Transverse colon (tissue), 4 donors: ENCODE measurements at regions not wholly inside any gene's neighbourhood (a gene's known extent, or its start where the extent isn't known, plus 50 kb on each side); places are given as distances from the start of the nearest gene placed in this dataset.

ENCODE experiments used
- DNase-seq: peaks from one replicate; pipeline ENCODE4 v3.0.0-alpha.2; 2019
- H3K27ac ChIP-seq, 4 donors: fragments of 200-600 bp; sonication (generic); 2 replicates each; pipeline ENCODE4 v1.5.1; 2016 to 2018; ENCODE audit warnings: inconsistent platforms in 4 of 4
- H3K27me3 ChIP-seq: fragments of 200-600 bp; sonication (generic); 2 replicates; pipeline ENCODE4 v1.5.1; 2017; ENCODE audit warnings: inconsistent platforms
- H3K36me3 ChIP-seq, 4 donors: fragments of 200-600 bp; sonication (generic); 2 replicates each; pipeline ENCODE4 v1.5.1; 2017 to 2019; ENCODE audit warnings: inconsistent platforms in 4 of 4
- H3K4me1 ChIP-seq, 4 donors: fragments of 200-600 bp; sonication (generic); 2 replicates each; pipeline ENCODE4 v1.5.1; 2017 to 2020; ENCODE audit warnings: inconsistent platforms in 4 of 4
- H3K4me3 ChIP-seq, 4 donors: fragments of 200-600 bp; sonication (generic); 1 replicate in 1 of 4; 2 replicates in 3 of 4; pipeline versions ENCODE4 v1.5.1 to v1.6.1; 2017 to 2019; ENCODE audit warnings: inconsistent platforms in 4 of 4
- H3K9me3 ChIP-seq, 2 donors: fragments of 200-600 bp; sonication (generic); 2 replicates each; pipeline ENCODE4 v1.5.1; 2017 to 2019; ENCODE audit warnings: inconsistent platforms in 2 of 2
- CTCF ChIP-seq, 5 experiments: fragments of 200-600 bp in 3 of 5; fragments of 450-650 bp in 2 of 5; sonication (generic) in 3 of 5; IDR thresholded peaks; 1 replicate in 2 of 5; 2 replicates in 3 of 5; pipeline ENCODE4 v1.5.1; 2016 to 2017; ENCODE audit warnings: antibody characterized with exemption in 5 of 5, inconsistent platforms in 3 of 5, mild to moderate bottlenecking in 2 of 5, moderate library complexity in 1 of 5
- EP300 ChIP-seq: sonication (generic); formaldehyde crosslinking; IDR thresholded peaks from one replicate; pipeline ENCODE4 v1.6.1; 2017; ENCODE audit warnings: antibody characterized with exemption, low read depth
- POLR2A ChIP-seq: fragments of 450-650 bp; IDR thresholded peaks from one replicate; pipeline ENCODE4 v1.6.1; 2016; ENCODE audit warnings: antibody characterized with exemption, mild to moderate bottlenecking, moderate library complexity
- POLR2AphosphoS5 ChIP-seq, 3 donors: sonication (generic); formaldehyde crosslinking; IDR thresholded peaks; one replicate each; pipeline ENCODE4 v1.6.1; 2016; ENCODE audit warnings: antibody characterized with exemption in 3 of 3
- WGBS, 2 donors: methylation state at CpG; one replicate each; pipeline ENCODE4 v1.1.5; 2018; ENCODE audit warnings: low coverage in 1 of 2; 5-methylcytosine and 5-hydroxymethylcytosine counted together
- in situ Hi-C, 4 donors: fragments of 200-750 bp; cut with MboI; loops; one replicate each; pipeline versions ENCODE4 v1.15.0 to v1.15.1; 2017; ENCODE audit warnings: low sequenced_read_pairs in 3 of 4, low pct_ligation_motif_present in 1 of 4, low pct_unique_long_range_greater_than_20kb in 1 of 4
- intact Hi-C: fragments of 100-400 bp; cut with DNase I; formaldehyde crosslinking; loops from one replicate; pipeline ENCODE4 v1.15.1; 2023; ENCODE audit warnings: low total_unique reads

- Histone ChIP-seq H3K36me3 (no peaks in the 10 kb centered on the region), H3K4me1 (peaks cover 0 to 24% (median 4%) of the 10 kb centered on the region in 4 donors), H3K4me3 (no peak overlapping the region), H3K27me3 (no peaks in the 10 kb centered on the region), H3K9me3 (no peaks in the 10 kb centered on the region), H3K27ac (peak overlapping the region in 2 of 4 donors; percentile 18 to 24)
- TF ChIP-seq CTCF (IDR thresholded peaks at IDR 0.05) (no peak), POLR2A (no peak), POLR2AphosphoS5 (IDR thresholded peaks at IDR 0.05) (no peak), EP300 (no peak)
- in situ Hi-C loops: no loop called here
- intact Hi-C loops: no loop called here
- WGBS, 2 donors: 11 to 18% methylated on average over 4 to 5 of the region's 5 CpGs
- no peak for DNase-seq
These were observed 60.0 kb upstream of the HMCN1 start for GRCh38 chr1:185674201-185674600.

- 60 to 77% methylated on average over 1 to 3 of the region's 3 CpGs for WGBS, 2 donors
- intact Hi-C loops: no loop called here
- in situ Hi-C loops: no loop called here
- no peak for DNase-seq
- no peak overlapping the region for H3K4me3 ChIP-seq
- H3K36me3 ChIP-seq: no peaks in the 10 kb centered on the region
- H3K9me3 ChIP-seq: no peaks in the 10 kb centered on the region
- no peak for TF ChIP-seq EP300
- no peak for TF ChIP-seq POLR2A
- TF ChIP-seq CTCF (IDR thresholded peaks at IDR 0.05): no peak
- TF ChIP-seq POLR2AphosphoS5 (IDR thresholded peaks at IDR 0.05): no peak
- peaks cover 0 to 23% (median 4%) of the 10 kb centered on the region in 4 donors for H3K4me1 ChIP-seq
- no peaks in the 10 kb centered on the region for H3K27me3 ChIP-seq
- no peak overlapping the region for H3K27ac ChIP-seq
These were observed 61.4 kb upstream of the HMCN1 start for GRCh38 chr1:185672719-185673360.

GRCh38 chr1:185670187-185670627, 64.0 kb upstream of the HMCN1 start:
- intact Hi-C loops: no loop called here
- peaks cover 0 to 18% (median 3%) of the 10 kb centered on the region in 4 donors for H3K4me1 ChIP-seq
- DNase-seq: peak; percentile 49
- no peaks in the 10 kb centered on the region for H3K36me3 ChIP-seq
- no peaks in the 10 kb centered on the region for H3K9me3 ChIP-seq
- TF ChIP-seq POLR2A (no peak), POLR2AphosphoS5 (IDR thresholded peaks at IDR 0.05) (no peak), CTCF (IDR thresholded peaks at IDR 0.05) (peak; percentile 31 to 42 (median 34)), EP300 (no peak)
- no peaks in the 10 kb centered on the region for H3K27me3 ChIP-seq
- H3K4me3 ChIP-seq: no peak overlapping the region
- 39 to 58% methylated on average over 6 of the region's 6 CpGs for WGBS, 2 donors
- H3K27ac ChIP-seq: no peak overlapping the region
- in situ Hi-C loops: no loop called here

GRCh38 chr1:185668013-185668412, 66.2 kb upstream of the HMCN1 start:
- intact Hi-C loops (no loop called here), in situ Hi-C loops (no loop called here)
- H3K4me3 ChIP-seq: no peak overlapping the region
- no peaks in the 10 kb centered on the region for H3K27me3 ChIP-seq
- TF ChIP-seq POLR2AphosphoS5 (IDR thresholded peaks at IDR 0.05): no peak
- no peak for TF ChIP-seq CTCF (IDR thresholded peaks at IDR 0.05)
- TF ChIP-seq EP300: no peak
- no peak for TF ChIP-seq POLR2A
- H3K9me3 ChIP-seq: no peaks in the 10 kb centered on the region
- peaks cover 0 to 8% (median 0%) of the 10 kb centered on the region in 4 donors for H3K4me1 ChIP-seq
- H3K27ac ChIP-seq: no peak overlapping the region
- H3K36me3 ChIP-seq: no peaks in the 10 kb centered on the region
- DNase-seq: no peak
